ENCODE measurements at regions not wholly inside any gene's neighbourhood (a gene's known extent, or its start where the extent isn't known, plus 50 kb on each side); places are given as distances from the start of the nearest gene placed in this dataset.

DNA sequence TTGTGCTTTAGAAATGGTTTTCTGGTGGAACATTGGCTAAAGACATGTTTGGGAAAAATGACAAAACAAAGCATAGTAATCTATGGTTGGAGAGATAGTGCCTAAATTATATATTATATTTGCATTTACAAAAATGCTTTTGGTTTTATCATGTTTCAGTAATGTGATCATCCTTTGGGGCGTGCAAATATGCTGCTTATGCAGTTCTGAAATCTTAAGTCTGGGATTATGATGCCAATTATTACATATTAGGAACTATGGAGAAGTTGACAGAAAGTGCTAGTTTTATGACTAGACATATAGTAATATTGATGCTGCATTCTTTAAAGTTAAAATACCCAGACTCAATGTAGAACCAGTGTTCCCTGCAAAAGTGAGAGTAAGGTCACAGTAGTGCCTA, 655.0 kb downstream of the METTL15 start:
- TF ChIP-seq, protein P1, sequence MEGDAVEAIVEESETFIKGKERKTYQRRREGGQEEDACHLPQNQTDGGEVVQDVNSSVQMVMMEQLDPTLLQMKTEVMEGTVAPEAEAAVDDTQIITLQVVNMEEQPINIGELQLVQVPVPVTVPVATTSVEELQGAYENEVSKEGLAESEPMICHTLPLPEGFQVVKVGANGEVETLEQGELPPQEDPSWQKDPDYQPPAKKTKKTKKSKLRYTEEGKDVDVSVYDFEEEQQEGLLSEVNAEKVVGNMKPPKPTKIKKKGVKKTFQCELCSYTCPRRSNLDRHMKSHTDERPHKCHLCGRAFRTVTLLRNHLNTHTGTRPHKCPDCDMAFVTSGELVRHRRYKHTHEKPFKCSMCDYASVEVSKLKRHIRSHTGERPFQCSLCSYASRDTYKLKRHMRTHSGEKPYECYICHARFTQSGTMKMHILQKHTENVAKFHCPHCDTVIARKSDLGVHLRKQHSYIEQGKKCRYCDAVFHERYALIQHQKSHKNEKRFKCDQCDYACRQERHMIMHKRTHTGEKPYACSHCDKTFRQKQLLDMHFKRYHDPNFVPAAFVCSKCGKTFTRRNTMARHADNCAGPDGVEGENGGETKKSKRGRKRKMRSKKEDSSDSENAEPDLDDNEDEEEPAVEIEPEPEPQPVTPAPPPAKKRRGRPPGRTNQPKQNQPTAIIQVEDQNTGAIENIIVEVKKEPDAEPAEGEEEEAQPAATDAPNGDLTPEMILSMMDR (IDR thresholded peaks at IDR 0.05) = no peak
- no peak for TF ChIP-seq RAD21 (IDR thresholded peaks at IDR 0.05; ENCODE audit: low read length)
- no peak for TF ChIP-seq POLR2AphosphoS5 (IDR thresholded peaks at IDR 0.05; ENCODE audit: low read depth, low read length)
- TF ChIP-seq, protein P2, sequence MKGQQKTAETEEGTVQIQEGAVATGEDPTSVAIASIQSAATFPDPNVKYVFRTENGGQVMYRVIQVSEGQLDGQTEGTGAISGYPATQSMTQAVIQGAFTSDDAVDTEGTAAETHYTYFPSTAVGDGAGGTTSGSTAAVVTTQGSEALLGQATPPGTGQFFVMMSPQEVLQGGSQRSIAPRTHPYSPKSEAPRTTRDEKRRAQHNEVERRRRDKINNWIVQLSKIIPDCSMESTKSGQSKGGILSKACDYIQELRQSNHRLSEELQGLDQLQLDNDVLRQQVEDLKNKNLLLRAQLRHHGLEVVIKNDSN (IDR thresholded peaks at IDR 0.05; ENCODE audit: borderline replicate concordance, low read depth) = no peak
- no peak for TF ChIP-seq TAF1 (IDR thresholded peaks at IDR 0.05; ENCODE audit: borderline replicate concordance, low read depth, low read length)
- TF ChIP-seq, protein P3, sequence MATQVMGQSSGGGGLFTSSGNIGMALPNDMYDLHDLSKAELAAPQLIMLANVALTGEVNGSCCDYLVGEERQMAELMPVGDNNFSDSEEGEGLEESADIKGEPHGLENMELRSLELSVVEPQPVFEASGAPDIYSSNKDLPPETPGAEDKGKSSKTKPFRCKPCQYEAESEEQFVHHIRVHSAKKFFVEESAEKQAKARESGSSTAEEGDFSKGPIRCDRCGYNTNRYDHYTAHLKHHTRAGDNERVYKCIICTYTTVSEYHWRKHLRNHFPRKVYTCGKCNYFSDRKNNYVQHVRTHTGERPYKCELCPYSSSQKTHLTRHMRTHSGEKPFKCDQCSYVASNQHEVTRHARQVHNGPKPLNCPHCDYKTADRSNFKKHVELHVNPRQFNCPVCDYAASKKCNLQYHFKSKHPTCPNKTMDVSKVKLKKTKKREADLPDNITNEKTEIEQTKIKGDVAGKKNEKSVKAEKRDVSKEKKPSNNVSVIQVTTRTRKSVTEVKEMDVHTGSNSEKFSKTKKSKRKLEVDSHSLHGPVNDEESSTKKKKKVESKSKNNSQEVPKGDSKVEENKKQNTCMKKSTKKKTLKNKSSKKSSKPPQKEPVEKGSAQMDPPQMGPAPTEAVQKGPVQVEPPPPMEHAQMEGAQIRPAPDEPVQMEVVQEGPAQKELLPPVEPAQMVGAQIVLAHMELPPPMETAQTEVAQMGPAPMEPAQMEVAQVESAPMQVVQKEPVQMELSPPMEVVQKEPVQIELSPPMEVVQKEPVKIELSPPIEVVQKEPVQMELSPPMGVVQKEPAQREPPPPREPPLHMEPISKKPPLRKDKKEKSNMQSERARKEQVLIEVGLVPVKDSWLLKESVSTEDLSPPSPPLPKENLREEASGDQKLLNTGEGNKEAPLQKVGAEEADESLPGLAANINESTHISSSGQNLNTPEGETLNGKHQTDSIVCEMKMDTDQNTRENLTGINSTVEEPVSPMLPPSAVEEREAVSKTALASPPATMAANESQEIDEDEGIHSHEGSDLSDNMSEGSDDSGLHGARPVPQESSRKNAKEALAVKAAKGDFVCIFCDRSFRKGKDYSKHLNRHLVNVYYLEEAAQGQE (IDR thresholded peaks at IDR 0.05; ENCODE audit: low read depth, low read length) = no peak
- no peak for TF ChIP-seq GABPA (IDR thresholded peaks at IDR 0.05; ENCODE audit: low read depth)
- no peak for TF ChIP-seq RFX5 (IDR thresholded peaks at IDR 0.05; ENCODE audit: low read length)
- TF ChIP-seq SIN3A (IDR thresholded peaks at IDR 0.05; ENCODE audit: borderline replicate concordance, low read depth, low read length) = no peak
- no peak for TF ChIP-seq FOXM1 (IDR thresholded peaks at IDR 0.05; ENCODE audit: low read depth)
- TF ChIP-seq, protein P4, sequence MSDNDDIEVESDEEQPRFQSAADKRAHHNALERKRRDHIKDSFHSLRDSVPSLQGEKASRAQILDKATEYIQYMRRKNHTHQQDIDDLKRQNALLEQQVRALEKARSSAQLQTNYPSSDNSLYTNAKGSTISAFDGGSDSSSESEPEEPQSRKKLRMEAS (IDR thresholded peaks at IDR 0.05; ENCODE audit: low read depth) = no peak
- TF ChIP-seq, protein P5, sequence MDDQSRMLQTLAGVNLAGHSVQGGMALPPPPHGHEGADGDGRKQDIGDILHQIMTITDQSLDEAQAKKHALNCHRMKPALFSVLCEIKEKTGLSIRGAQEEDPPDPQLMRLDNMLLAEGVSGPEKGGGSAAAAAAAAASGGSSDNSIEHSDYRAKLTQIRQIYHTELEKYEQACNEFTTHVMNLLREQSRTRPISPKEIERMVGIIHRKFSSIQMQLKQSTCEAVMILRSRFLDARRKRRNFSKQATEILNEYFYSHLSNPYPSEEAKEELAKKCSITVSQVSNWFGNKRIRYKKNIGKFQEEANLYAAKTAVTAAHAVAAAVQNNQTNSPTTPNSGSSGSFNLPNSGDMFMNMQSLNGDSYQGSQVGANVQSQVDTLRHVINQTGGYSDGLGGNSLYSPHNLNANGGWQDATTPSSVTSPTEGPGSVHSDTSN (IDR thresholded peaks at IDR 0.05) = no peak
- TF ChIP-seq SMC3 (IDR thresholded peaks at IDR 0.05; ENCODE audit: low read depth, low read length) = no peak
